ENCODE measurements at regions not wholly inside any gene's neighbourhood (a gene's known extent, or its start where the extent isn't known, plus 50 kb on each side); places are given as distances from the start of the nearest gene placed in this dataset.

DNA sequence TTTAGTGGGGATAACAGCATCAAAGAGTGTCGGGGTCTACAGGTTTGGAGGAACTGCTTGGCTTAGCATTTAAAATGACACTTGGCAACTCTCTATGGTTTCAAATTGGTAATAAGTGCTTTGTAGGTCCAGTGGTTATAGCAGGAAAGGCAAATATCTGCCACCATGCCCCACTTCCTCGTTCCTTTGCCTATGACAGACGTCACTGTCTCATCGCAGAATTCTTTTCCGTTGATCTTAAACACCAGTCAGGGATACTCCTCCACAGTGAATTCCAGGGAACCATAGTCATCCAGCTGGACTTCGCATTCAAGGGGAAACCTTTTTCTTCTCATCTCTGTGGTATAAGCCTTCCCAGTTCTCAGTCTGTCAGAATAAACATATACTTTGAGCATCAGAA lies 319.1 kb downstream of the GPAT3 start:
- DNase-seq (ENCODE audit: low spot score) = no peak

DNA sequence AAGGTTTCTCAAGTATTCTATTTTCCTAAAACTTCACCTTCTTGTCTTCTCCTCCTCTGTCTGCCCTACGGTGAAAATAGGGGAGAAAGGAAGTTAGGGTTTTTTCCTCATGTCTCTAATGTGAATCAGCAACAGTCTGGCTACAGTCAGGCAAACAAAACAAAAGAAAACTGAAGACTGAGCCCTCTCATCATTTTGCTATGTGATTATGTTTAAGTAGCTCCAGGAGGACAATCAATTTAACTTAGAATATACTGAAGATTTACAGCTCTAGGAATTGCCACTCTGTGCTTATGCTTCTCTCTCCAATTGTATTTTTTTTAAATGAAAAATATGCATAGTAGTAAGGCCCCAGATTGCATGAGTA lies 316.2 kb downstream of the GPAT3 start:
- DNase-seq (ENCODE audit: low spot score) = no peak

DNA sequence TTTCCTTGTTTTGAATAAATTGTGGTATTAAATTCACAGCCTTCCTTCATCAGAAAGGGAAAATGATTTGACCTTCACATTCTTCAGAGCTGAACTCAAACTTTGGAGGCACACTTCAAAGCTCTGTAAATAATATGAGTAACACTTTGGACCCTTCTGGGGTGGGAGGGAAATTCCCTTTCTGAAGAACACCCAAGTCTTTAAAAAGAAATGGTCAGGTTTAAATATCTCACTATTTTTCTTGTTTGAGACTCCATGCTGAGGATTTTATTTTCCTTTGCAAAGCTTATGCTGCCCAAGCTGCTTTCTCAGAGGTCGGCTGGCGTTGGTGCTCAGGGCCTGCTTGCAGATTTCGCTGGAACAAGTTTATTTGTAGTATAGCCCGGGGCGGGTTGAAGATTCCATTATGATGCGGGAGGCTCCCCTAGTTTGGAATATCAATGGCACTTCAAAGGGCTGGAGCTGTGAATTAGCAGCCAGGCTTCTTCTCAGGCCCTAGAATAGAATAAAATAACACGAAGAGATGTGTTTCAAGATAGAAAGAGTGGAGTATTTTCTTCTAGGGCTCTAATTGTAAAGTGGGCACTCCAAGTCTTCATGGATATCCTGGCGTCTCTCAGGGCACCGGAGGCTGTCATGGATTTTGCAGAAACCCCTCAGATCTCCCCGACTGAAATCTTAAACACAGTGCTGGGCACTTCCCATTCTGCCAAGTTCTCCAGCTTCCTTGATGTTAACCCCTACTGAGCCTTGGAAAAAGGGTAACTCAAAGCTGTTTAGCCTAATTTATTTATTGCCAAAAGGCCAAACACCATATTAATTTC lies 315.6 kb downstream of the GPAT3 start:
- no peak for DNase-seq (ENCODE audit: low spot score)

DNA sequence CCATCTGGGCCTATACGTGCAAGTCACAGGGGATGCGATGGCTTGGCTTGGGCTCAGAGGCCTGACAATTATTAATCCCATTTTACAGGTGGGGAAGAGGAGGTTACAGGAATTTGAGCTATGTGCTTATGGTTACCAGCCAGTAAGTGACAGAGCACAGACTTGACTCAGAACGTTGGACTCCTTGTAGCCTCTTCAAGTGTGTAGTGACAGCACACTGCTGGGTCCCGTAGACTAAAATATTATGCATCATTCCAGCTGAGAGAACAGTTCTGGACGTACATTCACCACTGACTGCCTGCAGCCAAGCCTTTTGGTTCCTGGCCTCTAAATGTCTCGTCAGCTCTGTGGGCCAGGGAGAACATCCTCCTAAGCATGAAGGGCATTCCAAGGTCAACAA lies 314.5 kb downstream of the GPAT3 start:
- DNase-seq (ENCODE audit: low spot score) = no peak

DNA sequence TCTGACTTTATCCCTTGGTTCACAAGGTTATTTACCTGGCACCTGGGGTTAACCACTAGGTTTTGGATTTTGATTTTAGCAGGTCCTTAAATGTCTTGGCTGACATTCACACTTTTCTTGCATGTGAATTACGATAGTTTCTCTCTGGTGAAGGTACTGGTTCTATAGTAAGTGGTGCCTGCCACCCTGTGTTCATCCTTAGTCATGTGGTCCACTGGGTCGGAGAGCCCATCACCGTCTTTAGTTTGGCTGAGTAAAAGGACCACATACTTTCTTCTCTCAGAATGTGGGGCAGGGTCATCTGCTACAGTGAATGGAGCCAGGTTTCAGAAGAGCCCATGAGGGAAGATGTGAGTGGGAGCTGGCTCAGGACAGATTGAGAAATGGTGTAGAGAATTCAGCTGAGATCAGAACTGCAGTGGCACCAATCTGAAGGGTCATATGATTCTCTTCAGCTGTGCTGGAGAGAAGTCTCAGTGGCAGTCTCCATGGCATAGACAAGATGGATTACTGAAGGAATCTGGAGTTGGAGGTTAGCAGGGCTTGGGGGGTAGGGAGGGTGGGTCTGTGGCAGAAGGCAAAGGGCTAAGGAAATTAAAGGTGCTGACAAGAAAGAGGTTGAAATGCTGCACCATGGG lies 310.4 kb downstream of the GPAT3 start:
- DNase-seq (ENCODE audit: low spot score) = no peak

DNA sequence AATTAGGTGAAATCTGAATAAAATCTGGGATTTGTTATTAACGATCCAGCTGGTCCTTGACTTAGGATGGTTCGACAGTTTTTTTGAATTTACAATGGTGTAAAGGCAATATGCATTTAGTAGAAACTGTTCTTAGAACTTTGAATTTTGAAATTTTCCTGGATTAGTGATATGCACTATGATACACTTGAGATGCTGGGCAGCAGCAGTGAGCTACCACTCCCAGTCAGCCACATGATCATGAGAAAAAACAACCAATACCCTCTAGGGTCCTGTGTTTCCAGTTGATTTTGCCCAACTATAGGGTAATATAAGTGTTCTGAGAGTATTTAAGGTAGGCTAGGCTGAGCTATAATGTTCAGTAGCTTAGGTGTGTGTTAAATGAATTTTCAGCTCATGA lies 303.7 kb downstream of the GPAT3 start:
- no peak for DNase-seq (ENCODE audit: low spot score)

DNA sequence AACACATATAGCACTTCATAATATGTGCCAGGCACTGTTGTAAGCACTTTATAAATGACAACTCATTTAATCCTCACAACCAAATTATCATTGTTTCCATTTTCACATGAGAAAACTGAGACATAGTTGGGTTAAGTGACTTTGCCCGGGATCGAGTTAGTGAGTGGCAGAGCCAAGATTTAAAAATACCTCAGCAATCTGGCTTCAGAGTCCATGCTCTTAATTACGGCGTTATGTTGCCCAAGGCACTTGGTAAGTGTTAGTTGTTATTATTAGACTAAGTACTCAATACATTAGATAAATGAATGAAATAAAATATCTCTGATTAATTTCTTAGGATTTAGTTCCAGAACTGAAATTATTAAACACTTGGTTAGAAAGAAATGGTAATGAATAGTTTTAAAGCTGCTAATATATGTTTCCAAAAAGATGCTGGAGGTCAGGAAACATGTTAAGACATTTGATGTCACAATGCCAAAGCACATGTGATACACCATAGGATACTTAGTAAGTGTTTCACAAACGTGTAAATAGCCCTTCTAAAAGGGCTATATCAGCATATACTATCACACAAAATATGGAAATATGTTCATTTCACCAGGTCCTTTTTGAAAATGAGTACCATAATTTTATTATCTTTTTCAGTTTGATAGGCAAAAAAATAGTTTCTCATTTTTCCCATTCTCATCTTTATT lies 301.9 kb downstream of the GPAT3 start:
- DNase-seq (ENCODE audit: low spot score) = no peak

DNA sequence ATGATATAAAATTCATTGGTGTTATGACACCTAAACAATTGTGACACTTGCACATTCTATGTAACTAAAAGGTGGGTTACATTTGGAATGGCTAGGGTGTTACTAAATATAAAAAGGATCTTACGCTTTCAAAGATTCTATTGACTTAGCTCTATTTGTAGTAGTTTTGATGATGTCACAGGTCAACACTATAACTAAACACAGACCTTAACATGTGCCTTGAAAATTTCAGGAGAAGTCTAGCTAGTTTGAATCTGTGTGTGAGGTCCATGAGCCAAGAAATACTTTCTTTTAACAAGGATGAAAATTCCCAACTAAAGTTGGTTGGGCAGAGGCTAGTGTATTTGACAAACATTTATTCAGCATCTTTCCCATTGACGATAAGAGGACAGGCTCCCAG lies 298.0 kb downstream of the GPAT3 start:
- no peak for DNase-seq (ENCODE audit: low spot score)

DNA sequence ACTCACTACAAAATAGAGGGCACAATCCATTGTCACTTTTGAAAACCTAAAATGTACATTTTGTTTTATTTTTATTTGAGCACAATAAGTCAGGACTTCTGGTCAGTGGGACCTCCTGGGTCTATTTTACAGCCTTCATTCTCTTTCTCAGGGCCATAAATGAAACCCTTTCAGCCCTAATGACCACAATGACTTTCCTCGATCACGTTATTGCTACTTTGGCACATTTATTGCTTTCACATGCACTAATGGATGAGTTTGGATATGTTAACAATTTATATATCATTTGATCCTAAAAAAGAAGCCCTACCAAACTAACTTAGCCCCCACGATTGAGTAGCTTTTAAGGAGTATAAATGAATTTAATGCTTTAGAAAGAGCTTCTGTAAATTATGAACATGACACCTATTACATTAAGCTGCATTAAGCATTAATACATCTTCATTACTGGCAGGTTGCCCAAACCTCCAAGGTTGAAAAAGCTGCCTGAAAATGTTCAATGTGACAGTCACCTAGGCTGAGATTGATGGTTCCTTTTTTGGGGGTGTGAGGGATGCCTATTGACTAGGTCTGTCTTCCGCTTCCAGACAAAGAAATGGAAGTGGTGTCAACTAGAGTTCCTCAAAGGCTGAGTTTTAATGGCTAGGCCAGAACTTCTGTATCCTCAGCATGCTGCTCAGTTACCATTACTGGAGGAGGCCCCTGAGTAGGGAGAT lies 296.4 kb downstream of the GPAT3 start:
- DNase-seq (ENCODE audit: low spot score) = no peak

DNA sequence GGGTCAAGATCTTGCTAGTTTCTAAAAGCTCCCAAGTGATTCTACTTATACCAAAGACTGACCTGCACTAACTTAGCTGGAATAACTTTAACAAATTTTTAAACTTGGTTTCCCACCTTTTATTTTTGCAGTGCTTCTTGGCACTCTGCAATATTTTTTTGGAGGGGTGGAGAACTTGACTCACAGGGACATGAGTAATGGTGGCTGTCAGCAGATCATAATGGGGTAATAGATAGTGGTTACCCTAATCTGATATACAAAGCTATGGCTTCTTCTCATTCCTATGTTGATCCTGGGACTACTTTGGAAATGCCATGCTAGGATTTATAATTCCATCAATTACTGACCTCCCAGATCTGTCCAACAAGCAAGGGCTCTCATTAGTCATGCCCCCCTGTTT lies 295.7 kb downstream of the GPAT3 start:
- no peak for DNase-seq (ENCODE audit: low spot score)

DNA sequence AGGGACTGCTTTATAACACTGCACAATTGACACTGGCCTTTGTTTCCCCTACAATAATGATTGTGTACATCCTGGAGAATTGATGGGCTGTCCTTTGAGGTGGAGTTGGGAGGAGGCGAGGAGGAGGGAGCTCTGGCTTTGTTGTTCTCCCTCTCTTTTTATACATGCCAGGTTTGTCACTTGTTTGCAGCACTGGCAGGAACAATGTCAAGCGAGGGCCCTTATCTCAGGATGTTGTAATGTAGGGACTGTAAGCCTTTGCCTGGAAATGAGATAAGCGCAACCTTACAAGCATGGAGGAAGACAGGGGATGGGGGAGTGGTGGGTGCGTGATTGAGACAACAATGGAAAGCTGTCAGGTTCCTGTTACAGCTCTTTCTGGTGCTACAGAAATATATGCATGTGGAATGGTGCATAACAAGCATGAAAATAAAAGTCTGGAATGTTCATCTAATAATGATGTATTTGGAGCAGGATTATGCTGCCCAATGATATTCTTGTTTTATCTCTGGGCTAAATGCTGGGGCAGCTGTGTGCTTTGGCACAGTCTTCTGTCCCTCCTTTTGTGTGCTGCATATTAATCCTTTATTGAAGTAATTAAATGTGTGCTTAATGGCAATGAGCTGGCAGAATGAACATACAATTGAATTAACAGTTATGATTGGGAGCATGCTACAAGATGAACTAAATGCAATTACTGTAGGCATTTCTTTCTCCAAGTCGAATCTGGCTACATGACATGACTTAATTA lies 294.4 kb downstream of the GPAT3 start:
- peak; percentile 10 for DNase-seq (ENCODE audit: low spot score)

DNA sequence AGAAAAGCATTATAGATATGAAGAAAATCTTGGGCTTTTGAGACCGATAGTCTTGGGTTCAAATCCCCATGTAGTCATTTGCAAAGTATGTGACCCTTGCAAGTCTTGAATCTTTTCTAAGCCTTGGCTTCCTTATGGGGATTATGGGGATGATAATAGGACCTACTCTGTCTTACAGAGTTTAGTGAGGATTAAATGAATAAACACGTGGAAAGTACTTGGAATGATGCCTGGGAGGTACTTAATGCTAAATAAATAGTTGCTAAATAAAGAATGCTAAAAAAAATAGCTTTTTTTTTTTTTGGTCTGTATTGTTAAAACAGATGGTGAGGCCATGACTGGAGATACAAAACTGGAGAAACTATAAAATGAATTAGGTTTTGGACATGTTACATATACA lies 292.7 kb downstream of the GPAT3 start:
- DNase-seq (ENCODE audit: low spot score) = no peak

DNA sequence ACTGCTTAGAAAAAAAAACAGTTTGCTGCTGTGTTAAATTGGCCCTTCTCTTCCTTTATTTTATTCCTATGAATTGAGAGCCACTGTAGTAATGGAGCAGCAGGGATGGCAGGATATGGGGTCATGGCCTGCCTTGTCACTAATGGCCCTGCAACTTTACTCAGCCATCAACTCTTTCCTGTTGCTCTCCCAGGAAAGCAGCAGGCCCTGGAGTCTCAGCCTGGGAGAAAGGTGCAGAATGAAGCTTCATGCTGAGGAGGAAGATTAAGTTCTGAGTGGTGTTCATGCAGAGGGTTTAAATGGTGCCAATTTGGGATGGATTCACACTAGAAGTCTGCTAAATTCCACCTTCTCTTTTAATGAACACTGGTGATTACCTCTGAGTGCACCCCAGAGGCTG lies 285.6 kb downstream of the GPAT3 start:
- no peak for DNase-seq (ENCODE audit: low spot score)

DNA sequence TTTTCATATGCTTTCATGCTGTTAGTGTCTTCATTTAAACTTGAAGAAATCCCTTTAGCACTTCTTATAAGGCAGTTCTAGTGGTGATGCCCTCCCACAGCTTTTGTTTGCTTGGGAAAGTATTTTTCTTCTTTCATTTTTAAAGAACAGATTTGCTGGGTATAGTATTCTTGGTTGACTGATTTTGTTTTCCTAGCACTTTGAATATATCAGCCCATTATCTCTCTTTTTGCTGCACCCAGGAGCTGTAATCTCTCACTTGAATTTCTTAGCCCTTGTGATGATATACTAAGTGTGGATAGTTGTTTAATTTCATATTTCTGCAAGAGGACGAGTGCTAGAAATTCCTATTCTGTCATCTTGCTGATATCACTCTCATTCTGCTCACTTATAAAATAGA lies 283.7 kb downstream of the GPAT3 start:
- no peak for DNase-seq (ENCODE audit: low spot score)

DNA sequence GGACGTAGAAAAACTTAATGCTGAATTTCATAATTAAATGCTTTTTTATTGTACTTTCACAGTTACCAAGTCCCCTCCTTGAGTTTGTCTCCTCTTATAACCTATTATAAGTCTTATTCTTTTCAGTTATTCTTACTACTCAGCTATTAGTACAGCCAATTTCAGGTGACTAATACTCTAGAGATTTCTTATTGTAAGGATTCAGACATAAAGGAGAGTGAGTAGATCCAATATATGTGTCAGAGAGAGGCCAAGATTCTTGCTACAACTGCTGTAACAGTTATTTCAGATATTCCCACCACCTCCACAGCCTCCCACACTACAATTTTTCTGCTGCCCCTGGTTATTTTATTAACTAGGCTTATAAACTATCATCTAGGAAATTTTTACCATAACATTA lies 274.5 kb downstream of the GPAT3 start:
- DNase-seq (ENCODE audit: low spot score) = no peak

DNA sequence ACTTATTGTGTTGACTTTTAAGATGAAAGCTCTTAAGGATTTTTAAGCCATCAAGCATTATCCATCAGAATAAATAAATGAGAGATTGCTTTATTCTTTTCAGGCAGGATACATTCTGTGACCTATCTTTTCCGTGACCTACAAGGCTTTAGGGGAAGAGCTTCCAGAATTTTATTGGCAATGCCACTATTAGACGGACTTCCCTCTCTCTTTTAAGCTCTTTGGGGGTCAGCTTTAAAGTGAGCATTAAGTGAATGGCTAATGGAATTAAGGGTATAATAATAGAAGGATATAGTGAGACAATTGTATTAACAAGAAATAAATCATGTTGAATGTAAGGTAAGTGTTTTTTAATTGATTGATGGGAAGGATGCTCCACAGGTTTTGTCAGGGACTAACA lies 273.7 kb downstream of the GPAT3 start:
- no peak for DNase-seq (ENCODE audit: low spot score)

DNA sequence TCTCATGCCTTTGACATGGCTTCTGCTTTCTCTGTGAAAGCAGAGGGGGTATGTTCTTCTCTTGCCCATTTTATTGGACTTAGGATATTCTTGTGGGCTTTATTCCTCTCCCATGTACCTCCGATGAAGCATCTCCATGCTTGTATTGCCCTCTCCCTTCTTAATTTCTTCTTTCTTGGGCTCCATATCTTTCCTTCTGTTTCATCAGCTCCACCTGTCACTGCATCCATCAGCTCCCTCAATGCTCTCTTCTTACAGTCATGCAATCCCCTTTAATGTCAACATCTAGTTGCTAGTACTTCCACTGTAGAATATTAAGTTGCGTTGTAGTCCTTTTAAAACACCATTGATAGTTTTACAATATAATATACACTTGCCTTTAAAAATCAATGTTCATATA lies 257.6 kb downstream of the GPAT3 start:
- no peak for DNase-seq (ENCODE audit: low spot score)

DNA sequence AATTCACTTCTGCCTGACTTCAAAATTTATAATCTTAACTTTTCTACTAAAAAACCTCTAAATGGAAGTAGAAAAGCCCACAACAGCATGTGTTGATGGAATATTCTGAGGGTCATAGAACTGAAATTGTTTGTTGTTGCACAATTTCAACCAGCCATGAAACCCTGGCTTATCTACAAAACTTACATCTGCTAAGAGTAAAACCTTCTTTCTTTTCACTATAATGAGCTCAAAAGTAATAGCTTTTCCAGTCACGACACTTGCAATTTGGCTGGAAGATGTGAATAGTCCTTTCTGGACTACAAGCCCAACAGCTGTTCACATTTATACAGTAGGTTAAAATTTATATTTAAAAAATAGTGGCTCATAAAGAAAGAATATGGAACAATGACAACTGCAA lies 250.0 kb downstream of the GPAT3 start:
- no peak for DNase-seq (ENCODE audit: low spot score)

DNA sequence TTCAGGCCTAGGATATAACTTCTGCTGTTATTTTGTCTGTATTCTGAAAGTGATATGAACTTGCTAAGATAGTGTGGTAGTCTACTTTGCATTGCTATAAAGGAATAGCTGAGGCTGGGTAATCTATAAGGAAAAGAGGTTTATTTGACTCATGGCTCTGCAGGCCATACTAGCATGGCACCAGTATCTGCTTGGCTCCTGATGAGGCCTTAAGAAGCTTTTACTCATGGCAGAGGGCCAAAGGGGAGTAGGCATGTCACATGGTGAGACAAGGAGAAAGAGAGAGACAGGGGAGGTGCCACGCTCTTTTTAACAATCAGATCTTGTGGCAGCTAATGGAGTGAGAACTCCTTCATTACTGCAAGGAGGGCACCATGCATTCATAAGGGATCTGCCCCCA lies 247.3 kb downstream of the GPAT3 start:
- no peak for DNase-seq (ENCODE audit: low spot score)

DNA sequence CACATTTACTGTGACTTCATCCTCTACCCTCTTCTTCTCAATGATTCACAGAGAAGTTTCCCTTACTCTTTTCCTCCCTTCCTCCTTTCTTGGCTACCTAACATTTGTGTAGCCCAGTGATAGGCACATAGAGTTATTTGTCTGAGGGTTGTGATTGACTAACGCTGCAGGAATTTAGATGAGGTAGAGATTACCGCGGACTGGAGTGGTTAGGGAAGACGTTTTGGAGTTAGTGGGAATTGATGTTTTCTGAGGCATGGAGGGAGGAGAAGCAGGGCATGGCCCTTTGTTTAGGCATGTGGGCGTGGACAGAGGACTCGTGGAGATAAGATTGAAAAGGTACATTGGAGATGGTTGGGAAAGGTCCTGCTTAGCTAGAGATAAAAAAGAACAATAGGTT lies 246.7 kb downstream of the GPAT3 start:
- no peak for DNase-seq (ENCODE audit: low spot score)

DNA sequence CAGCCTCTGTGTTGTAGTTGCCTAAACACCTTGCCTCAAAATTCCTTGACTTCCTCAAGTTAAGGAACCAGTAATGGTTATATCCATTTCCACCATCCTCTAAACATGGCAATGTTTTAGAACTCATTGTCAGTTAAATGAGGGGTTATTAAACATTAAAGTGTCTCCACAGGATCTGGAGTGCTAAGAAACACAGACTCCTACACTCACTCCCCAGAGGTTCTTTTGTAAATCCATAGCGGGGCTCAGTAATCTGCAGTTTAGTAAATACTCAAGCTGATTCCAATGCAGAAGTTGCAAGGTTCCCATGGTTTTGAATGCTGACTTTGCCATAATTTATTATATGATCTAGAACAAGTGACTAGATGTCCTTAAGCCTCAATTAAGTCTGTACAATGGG lies 245.5 kb downstream of the GPAT3 start:
- DNase-seq (ENCODE audit: low spot score) = no peak
